HG03469 (cell line): ENCODE measurements at regions not wholly inside any gene's neighbourhood (a gene's known extent, or its start where the extent isn't known, plus 50 kb on each side); places are given as distances from the start of the nearest gene placed in this dataset.

Experiments used
- ATAC-seq: cut with Tn5 transposase; IDR thresholded peaks from one replicate; pipeline ENCODE4 v1.9.1; 2021; ENCODE audit warnings: mild to moderate bottlenecking, moderate library complexity, moderate number of reproducible peaks; ENCODE audit not compliant: unreplicated experiment

DNA sequence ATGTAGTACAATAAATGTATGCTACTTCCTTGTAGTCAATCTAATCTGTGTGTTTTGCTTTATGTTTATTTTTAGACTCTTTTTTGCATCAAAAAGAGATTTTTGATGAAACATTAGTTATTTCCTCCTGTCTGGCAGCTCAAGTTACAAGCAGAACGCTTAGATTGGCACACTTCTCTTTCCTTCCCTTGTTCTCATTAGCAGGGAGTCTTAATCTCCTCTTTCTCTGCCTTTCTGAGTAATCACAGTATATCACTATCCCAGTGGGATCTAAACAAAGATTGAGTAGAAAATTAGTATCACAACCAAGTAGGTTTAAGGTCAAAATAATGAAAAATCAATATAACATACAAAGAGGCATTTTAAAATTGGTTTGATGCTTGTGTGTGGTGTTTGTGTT, 1192.6 kb downstream of the C4orf33 start:
- no peak for ATAC-seq

- ATAC-seq: no peak
Observed at GRCh38 chr4:130293692-130294091, 1197.7 kb downstream of the C4orf33 start.

DNA sequence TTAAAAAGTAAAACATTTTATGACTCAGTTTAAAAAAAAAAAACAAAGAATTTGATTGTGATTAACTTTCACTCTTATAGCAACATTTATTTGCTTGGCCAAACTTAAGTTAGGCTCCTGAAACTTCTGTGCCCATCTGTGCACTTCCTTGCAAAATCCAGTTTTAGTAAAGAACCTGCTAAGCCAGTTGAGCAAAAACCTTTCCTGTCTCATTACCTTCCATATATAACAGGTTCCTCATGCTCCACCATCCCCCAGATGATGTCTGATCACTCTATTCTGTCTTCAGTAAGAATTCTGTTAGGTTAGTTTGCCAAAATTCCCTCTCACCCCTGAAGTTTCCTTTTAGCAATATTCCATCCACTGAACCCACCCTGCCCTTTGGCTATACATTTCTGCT, 1200.5 kb downstream of the C4orf33 start:
- no peak for ATAC-seq

GRCh38 chr4:130306566-130306965, 1210.6 kb downstream of the C4orf33 start:
- ATAC-seq: no peak

DNA sequence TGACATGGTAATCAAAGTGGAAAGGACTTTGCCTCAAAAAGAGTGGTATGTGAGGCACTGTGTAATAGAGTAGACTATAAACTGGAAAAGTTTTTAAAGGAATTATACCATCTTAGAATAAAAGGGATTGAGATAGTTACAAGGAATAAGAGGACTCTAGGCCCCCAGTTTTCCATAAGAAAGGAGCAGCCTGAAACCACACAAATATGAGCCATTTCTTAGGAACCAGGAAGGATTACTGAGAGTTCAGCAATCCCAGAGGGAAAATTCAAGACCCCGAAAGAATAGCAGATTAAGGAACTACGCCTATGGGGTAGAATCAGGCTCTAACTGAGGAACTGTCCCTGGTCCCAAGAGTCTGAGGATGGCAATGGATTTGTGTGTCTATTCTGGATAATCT, 1213.3 kb downstream of the C4orf33 start:
- no peak for ATAC-seq

GRCh38 chr4:130322439-130322838, 1226.5 kb downstream of the C4orf33 start:
- no peak for ATAC-seq

- ATAC-seq: no peak
Observed at GRCh38 chr4:130329036-130329435, 1233.1 kb downstream of the C4orf33 start.

DNA sequence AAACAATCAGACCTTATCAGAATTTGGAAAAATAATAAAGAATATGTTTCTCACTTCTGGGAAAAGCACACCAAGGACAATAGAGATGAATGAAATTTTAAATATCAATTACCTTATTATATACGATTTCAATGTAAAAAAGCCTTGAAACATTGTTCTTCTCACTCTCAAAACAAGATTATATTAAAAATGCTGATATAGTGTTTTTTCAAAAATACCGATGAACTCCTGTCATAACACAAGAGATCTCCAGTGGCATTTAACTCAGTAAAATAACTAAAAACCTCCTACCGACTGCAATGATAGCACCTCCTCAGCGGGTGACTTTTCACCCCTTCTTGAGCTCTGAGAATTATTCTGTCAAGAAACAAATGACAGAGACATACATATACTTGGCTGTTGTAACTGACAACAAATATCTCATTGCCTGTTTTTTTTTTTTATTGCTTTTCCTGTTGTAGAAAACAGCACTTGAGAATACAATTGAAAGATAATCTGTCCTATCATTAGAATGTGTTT, 1237.3 kb downstream of the C4orf33 start:
- ATAC-seq: no peak

DNA sequence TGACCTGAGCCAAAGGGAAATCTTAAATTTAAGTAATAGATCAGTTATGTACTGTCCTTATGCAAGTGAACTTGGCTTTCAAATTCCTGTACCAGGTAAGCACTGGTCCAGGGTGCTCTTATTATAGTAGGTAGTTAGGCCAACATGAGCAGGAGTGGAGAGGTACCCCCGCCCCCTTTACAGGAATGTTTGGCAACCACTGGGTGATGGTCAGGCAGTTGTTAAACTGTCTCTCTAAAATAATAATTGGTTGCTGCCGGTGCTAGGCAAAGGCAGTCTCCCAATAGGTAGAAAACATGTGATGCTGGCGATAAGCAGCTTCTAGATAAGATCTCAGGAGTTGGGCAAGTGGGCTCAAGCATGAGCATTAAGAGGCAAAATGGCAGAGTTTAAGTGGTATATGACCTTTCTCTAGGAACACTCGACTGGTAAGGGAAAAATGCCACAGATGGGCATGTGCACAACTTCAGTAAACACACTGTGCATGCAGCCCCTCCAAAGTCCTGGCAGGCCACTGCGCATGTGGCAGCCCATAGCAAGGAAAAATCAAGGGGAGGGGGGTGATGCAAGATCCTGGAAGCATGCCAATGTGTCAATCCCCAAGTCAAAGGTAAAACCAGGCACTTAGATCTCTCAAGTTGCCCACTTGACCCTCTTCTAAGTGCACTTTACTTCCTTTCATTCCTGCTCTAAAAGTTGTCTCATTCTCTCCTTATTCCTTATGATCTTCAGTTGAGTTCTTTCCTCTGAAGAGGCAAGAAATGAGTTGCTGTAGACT, 1239.7 kb downstream of the C4orf33 start:
- ATAC-seq: no peak

- ATAC-seq: peak; percentile 89
Observed at GRCh38 chr4:130336585-130337217, 1240.7 kb downstream of the C4orf33 start.

GRCh38 chr4:130338851-130339250, 1242.9 kb downstream of the C4orf33 start:
- ATAC-seq: no peak

GRCh38 chr4:130349745-130350144, 1253.8 kb downstream of the C4orf33 start:
- no peak for ATAC-seq

GRCh38 chr4:130356873-130357272, 1260.9 kb downstream of the C4orf33 start:
- ATAC-seq: no peak

DNA sequence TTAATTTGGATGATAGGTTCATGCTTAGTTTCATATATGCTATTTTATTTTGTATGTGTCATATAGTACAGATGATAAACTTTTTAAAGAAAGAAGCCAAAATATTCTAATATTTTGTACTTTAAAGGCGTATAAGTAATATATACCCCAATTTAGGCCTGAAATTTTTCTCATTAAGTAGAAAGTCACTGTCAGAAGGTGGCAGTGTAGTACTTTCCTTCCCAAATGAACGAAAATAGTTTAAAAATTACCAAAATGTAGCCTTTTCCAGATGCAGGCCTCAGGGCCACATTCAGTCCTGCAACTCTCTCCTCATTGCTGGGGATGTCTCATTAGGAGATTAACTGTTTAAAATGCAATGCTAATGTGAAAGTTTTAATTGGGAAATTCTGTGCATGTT, 1263.6 kb downstream of the C4orf33 start:
- ATAC-seq: no peak

- ATAC-seq: no peak
Observed at GRCh38 chr4:130361616-130362015, 1265.7 kb downstream of the C4orf33 start.

- ATAC-seq: no peak
Observed at GRCh38 chr4:130368668-130369067, 1272.7 kb downstream of the C4orf33 start.

- ATAC-seq: no peak
Observed at GRCh38 chr4:130393231-130393630, 1297.3 kb downstream of the C4orf33 start.

- ATAC-seq: no peak
Observed at GRCh38 chr4:130393642-130394041, 1297.7 kb downstream of the C4orf33 start.

DNA sequence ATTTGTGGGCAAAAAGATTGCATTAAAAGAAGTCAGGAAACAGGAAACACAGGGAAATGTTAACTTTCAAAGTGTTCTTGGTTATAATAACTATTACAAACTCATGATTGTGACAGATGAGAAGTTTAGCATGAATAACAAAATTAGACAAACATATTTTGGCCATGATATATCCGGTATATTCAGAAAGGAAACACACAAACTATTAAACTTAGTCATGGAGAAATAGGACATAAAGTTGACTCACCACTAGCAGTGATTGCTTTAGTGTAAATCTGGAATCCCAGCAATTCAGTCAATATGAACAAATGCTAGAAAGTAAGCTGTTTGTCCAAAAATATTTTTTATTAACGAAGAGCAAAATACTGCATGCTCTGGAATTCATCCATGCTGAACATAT, 1299.9 kb downstream of the C4orf33 start:
- ATAC-seq: no peak

DNA sequence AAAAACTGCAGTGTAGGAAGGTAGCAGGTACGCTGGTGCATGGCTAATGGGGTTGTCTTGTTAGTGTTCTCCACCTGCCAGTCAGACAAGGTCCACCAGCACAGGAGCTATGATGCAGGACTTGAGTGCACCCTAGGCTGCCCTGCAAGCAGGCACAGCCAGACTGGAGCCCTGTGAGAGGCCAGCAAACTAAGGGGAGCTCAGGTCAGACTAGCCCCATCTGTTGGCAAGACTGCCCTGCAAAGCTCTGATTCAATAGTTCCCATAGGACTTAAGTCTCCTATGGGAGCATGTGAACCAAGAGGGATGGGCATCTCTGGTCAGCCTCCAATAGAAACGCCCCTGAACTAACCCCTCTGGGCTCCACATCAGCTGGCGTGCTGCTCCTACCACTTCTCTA, 1307.3 kb downstream of the C4orf33 start:
- no peak for ATAC-seq

DNA sequence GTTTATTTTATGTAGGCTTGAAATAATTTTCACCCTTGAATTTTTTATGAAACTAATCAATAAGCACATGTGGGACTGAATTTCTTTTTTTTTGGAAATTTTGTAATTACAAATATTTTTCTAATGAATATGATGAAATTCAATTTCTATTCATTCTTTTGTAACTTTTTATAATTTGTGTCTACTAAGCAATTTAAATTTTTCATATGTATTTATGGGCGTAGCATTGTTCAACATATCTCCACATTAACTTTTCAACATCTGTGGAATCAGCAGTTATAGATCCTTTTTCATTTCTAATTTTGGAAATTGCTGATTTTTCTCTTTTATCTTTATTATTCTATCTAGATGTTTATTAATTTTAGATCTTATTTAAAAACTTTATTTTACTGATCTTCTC, 1320.3 kb downstream of the C4orf33 start:
- no peak for ATAC-seq

DNA sequence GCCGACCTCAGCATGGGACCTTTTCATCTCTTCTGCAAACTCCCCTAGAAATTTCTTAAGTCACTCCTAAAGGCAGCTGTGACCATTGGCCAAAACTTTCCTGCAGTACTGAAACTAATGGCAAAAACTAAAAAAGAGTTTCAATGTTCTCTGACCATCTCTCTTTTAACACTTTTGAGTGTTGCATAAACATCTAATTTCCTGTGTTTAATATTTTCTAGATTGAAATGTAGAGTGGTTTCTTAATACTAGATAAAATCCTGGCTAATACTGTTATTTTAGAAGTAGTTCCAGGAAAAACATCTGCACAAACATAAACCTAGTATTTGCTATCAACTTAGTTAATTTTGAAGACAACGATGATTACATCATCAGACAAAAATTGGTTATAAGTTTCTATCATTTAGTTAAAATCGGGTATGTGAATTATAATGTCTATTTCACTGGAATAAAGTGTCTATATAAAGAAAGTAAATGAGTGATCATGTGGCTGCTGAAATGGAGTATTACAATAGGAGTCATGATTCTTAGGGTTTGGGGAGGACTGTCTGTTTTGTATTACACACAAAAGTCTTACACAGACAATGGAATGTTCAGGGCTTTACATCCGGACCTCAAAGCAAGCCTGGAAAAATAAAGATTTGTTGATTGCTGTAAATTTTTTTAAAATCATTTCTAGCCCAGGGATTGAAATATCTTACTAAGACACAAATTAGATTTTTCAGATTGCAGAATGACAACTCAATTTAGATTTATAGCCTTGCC, 1323.4 kb downstream of the C4orf33 start:
- ATAC-seq: no peak
